SJSA1 (cell line): ENCODE measurements at regions not wholly inside any gene's neighbourhood (a gene's known extent, or its start where the extent isn't known, plus 50 kb on each side); places are given as distances from the start of the nearest gene placed in this dataset.

Source experiments
- DNase-seq, 2 experiments: peaks; one replicate each; pipeline ENCODE4 v3.0.0-alpha.2; 2015 to 2020; ENCODE audit warnings: low spot score in 2 of 2, low read depth in 1 of 2
- H3K27ac ChIP-seq: fragments of 250-450 bp; sonication (Bioruptor Pico); 2 replicates; pipeline ENCODE4 v1.5.1; 2020; ENCODE audit warnings: mild to moderate bottlenecking, moderate library complexity
- H3K27me3 ChIP-seq: fragments of 250-450 bp; sonication (Bioruptor Pico); replicated peaks from 2 replicates; pipeline ENCODE4 v1.5.1; 2020; ENCODE audit warnings: mild to moderate bottlenecking, moderate library complexity
- H3K36me3 ChIP-seq: fragments of 250-450 bp; sonication (Bioruptor Pico); 2 replicates; pipeline ENCODE4 v1.5.1; 2020; ENCODE audit warnings: mild to moderate bottlenecking
- H3K4me1 ChIP-seq: fragments of 250-450 bp; sonication (Bioruptor Pico); replicated peaks from 2 replicates; pipeline ENCODE4 v1.6.1; 2021; ENCODE audit warnings: mild to moderate bottlenecking
- H3K4me3 ChIP-seq: fragments of 250-450 bp; sonication (Bioruptor Pico); 2 replicates; pipeline ENCODE4 v1.5.1; 2020; ENCODE audit warnings: mild to moderate bottlenecking
- H3K9me3 ChIP-seq: fragments of 250-450 bp; sonication (Bioruptor Pico); replicated peaks from 2 replicates; pipeline ENCODE4 v1.5.1; 2020; ENCODE audit warnings: mild to moderate bottlenecking

- Histone ChIP-seq H3K4me1 (peaks cover 6% of the 10 kb centered on the region), H3K4me3 (no peak overlapping the region), H3K9me3 (no peaks in the 10 kb centered on the region), H3K27ac (no peak overlapping the region), H3K36me3 (no peaks in the 10 kb centered on the region), H3K27me3 (no peaks in the 10 kb centered on the region)
- no peak for DNase-seq
Observed at GRCh38 chr11:119486016-119486415, 63.0 kb upstream of the THY1 start.

- DNase-seq: no peak
Observed at GRCh38 chr11:119484741-119485605, 62.0 kb upstream of the THY1 start.

GRCh38 chr11:119483881-119484371 lies 61.0 kb upstream of the THY1 start:
- Histone ChIP-seq H3K9me3 (no peaks in the 10 kb centered on the region), H3K4me1 (peaks cover 8% of the 10 kb centered on the region), H3K36me3 (no peaks in the 10 kb centered on the region), H3K27ac (no peak overlapping the region), H3K27me3 (no peaks in the 10 kb centered on the region), H3K4me3 (no peak overlapping the region)
- DNase-seq: peak in 1 of 2 experiments; percentile 12

More at GRCh38 chr11:119484741-119485605, 62.0 kb upstream of the THY1 start:
- Histone ChIP-seq H3K36me3 (no peaks in the 10 kb centered on the region), H3K27ac (no peak overlapping the region), H3K4me3 (no peak overlapping the region), H3K4me1 (peaks cover 8% of the 10 kb centered on the region), H3K27me3 (no peaks in the 10 kb centered on the region), H3K9me3 (no peaks in the 10 kb centered on the region)

- Histone ChIP-seq H3K4me3 (no peak overlapping the region), H3K36me3 (no peaks in the 10 kb centered on the region), H3K27ac (no peak overlapping the region), H3K4me1 (peaks cover 8% of the 10 kb centered on the region), H3K27me3 (no peaks in the 10 kb centered on the region), H3K9me3 (no peaks in the 10 kb centered on the region)
- peak in 1 of 2 experiments; percentile 7 for DNase-seq
Observed at GRCh38 chr11:119483341-119483880, 60.4 kb upstream of the THY1 start.

- H3K4me1 ChIP-seq: peaks cover 8% of the 10 kb centered on the region
- H3K9me3 ChIP-seq: no peaks in the 10 kb centered on the region
- no peak overlapping the region for H3K4me3 ChIP-seq
- H3K27ac ChIP-seq: no peak overlapping the region
- peak in 1 of 2 experiments; percentile 14 for DNase-seq
- no peaks in the 10 kb centered on the region for H3K27me3 ChIP-seq
- H3K36me3 ChIP-seq: no peaks in the 10 kb centered on the region
Observed at GRCh38 chr11:119482521-119483011, 59.6 kb upstream of the THY1 start.

- Histone ChIP-seq H3K27me3 (no peaks in the 10 kb centered on the region), H3K4me1 (peaks cover 8% of the 10 kb centered on the region), H3K36me3 (no peaks in the 10 kb centered on the region), H3K4me3 (no peak overlapping the region), H3K27ac (no peak overlapping the region), H3K9me3 (no peaks in the 10 kb centered on the region)
- DNase-seq: no peak
Observed at GRCh38 chr11:119481667-119482400, 58.9 kb upstream of the THY1 start.

GRCh38 chr11:119481021-119481666 lies 58.2 kb upstream of the THY1 start:
- Histone ChIP-seq H3K27ac (no peak overlapping the region), H3K27me3 (no peaks in the 10 kb centered on the region), H3K4me1 (peaks cover 8% of the 10 kb centered on the region), H3K4me3 (no peak overlapping the region), H3K9me3 (no peaks in the 10 kb centered on the region), H3K36me3 (no peaks in the 10 kb centered on the region)
- peak; percentile 64 to 75 for DNase-seq

- Histone ChIP-seq H3K27me3 (no peaks in the 10 kb centered on the region), H3K9me3 (no peaks in the 10 kb centered on the region), H3K4me1 (peaks cover 8% of the 10 kb centered on the region), H3K27ac (no peak overlapping the region), H3K4me3 (no peak overlapping the region), H3K36me3 (no peaks in the 10 kb centered on the region)
- DNase-seq: peak in 1 of 2 experiments; percentile 14
Observed at GRCh38 chr11:119480380-119481020, 57.5 kb upstream of the THY1 start.

- H3K27ac ChIP-seq: no peak overlapping the region
- no peaks in the 10 kb centered on the region for H3K36me3 ChIP-seq
- peak in 1 of 2 experiments; percentile 28 for DNase-seq
- peaks cover 8% of the 10 kb centered on the region for H3K4me1 ChIP-seq
- H3K4me3 ChIP-seq: no peak overlapping the region
- H3K9me3 ChIP-seq: no peaks in the 10 kb centered on the region
- no peaks in the 10 kb centered on the region for H3K27me3 ChIP-seq
Observed at GRCh38 chr11:119479685-119480275, 56.8 kb upstream of the THY1 start.

GRCh38 chr11:119478711-119479285 lies 55.8 kb upstream of the THY1 start:
- H3K36me3 ChIP-seq: no peaks in the 10 kb centered on the region
- no peak overlapping the region for H3K4me3 ChIP-seq
- H3K27me3 ChIP-seq: no peaks in the 10 kb centered on the region
- peak in 1 of 2 experiments; percentile 13 for DNase-seq
- no peaks in the 10 kb centered on the region for H3K9me3 ChIP-seq
- H3K27ac ChIP-seq: no peak overlapping the region
- peaks cover 8% of the 10 kb centered on the region for H3K4me1 ChIP-seq

GRCh38 chr11:119476666-119477331 lies 53.8 kb upstream of the THY1 start:
- Histone ChIP-seq H3K27me3 (no peaks in the 10 kb centered on the region), H3K4me3 (no peak overlapping the region), H3K9me3 (no peaks in the 10 kb centered on the region), H3K36me3 (no peaks in the 10 kb centered on the region), H3K4me1 (peaks cover 8% of the 10 kb centered on the region), H3K27ac (no peak overlapping the region)
- DNase-seq: peak in 1 of 2 experiments; percentile 6

- no peak for DNase-seq
- no peaks in the 10 kb centered on the region for H3K9me3 ChIP-seq
- no peak overlapping the region for H3K4me3 ChIP-seq
- H3K27me3 ChIP-seq: no peaks in the 10 kb centered on the region
- H3K27ac ChIP-seq: no peak overlapping the region
- peaks cover 5% of the 10 kb centered on the region for H3K4me1 ChIP-seq
- H3K36me3 ChIP-seq: no peaks in the 10 kb centered on the region
Observed at GRCh38 chr11:119476038-119476437, 53.1 kb upstream of the THY1 start.
